GM12873 (cell line): ENCODE measurements at regions not wholly inside any gene's neighbourhood (a gene's known extent, or its start where the extent isn't known, plus 50 kb on each side); places are given as distances from the start of the nearest gene placed in this dataset.

Source experiments
- TF ChIP-seq, protein P1 (sequence below): IDR thresholded peaks from 2 replicates; pipeline ENCODE4 v1.5.1; 2012; ENCODE audit warnings: low read depth, mild to moderate bottlenecking, moderate library complexity, low read length, control low read depth; ENCODE audit not compliant: insufficient read depth; ENCODE audit errors: missing control alignments

GRCh38 chr1:82478916-82479315 lies 678.2 kb downstream of the ADGRL2 start:
- TF ChIP-seq, protein P1, sequence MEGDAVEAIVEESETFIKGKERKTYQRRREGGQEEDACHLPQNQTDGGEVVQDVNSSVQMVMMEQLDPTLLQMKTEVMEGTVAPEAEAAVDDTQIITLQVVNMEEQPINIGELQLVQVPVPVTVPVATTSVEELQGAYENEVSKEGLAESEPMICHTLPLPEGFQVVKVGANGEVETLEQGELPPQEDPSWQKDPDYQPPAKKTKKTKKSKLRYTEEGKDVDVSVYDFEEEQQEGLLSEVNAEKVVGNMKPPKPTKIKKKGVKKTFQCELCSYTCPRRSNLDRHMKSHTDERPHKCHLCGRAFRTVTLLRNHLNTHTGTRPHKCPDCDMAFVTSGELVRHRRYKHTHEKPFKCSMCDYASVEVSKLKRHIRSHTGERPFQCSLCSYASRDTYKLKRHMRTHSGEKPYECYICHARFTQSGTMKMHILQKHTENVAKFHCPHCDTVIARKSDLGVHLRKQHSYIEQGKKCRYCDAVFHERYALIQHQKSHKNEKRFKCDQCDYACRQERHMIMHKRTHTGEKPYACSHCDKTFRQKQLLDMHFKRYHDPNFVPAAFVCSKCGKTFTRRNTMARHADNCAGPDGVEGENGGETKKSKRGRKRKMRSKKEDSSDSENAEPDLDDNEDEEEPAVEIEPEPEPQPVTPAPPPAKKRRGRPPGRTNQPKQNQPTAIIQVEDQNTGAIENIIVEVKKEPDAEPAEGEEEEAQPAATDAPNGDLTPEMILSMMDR: no peak

DNA sequence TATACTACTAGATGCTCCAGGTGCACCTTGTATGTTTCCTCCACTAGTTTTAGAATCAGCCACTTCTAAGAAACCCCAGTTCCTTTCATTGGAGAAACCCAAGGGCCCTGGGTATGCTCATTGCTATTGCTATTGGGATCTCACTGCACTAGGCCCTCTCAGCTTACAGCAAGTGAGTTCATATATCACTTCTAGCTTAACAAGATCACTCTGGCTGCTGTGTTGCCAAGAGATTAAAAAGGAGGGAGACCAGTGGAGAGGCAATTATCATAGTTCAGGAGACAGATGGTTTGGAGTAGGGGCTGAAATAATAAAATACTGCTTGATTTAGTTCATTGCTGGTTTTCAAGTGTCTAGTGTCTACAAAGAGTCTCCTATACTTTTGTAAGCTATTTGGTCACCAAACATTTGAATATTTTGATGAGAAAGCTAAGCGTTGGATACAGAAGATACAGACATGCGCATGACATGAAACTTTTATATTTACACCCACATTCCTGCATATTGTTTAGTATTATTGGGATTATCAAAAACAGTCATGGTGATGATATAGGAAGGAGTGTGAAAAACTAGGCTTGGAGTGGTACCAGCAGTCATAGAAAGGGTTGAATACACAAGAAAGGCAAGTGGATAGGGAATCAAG lies 671.9 kb downstream of the ADGRL2 start:
- TF ChIP-seq, protein P1: no peak

GRCh38 chr1:82466891-82467290 lies 666.2 kb downstream of the ADGRL2 start:
- TF ChIP-seq, protein P1: no peak

DNA sequence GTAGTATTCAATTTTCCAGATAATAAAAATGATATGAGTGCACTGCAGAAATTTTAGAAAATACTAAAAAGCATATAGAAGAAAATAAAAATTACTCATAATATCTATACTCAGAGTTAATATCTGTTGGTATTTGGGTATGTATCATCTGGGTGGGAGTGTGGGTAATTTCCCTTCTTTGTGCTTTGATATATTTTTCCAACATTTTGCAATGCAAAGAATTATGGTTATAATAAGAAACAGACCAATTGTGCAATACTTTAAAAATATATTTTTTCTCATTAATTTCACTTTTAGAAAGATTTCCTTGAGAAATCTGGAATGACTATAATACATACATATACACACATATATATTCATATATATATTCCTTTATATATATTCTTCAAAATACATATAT lies 665.7 kb downstream of the ADGRL2 start:
- TF ChIP-seq, protein P1: no peak

- TF ChIP-seq, protein P1: no peak
Measured at GRCh38 chr1:82465024-82465423, 664.3 kb downstream of the ADGRL2 start.

- TF ChIP-seq, protein P1: no peak
Measured at GRCh38 chr1:82464362-82465001, 663.7 kb downstream of the ADGRL2 start.

DNA sequence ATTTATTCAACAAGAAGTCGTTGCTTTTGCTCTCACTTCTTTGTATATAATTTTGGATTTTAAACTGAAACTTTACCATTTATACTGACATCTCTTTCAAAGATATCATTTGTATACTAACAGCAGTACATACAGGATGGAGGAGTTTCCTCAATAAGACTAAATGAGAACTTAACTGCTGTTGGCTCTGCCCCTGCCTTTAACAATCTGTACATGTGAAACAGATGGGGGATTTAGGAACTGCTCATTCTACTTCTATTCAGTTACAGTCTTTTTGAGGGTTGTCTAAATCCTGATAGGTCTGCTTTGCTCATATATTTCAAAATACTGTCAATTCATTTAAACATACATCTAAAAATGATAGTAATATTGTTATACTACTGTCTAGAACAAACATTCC lies 663.2 kb downstream of the ADGRL2 start:
- TF ChIP-seq, protein P1: no peak
